ENCODE measurements at regions not wholly inside any gene's neighbourhood (a gene's known extent, or its start where the extent isn't known, plus 50 kb on each side); places are given as distances from the start of the nearest gene placed in this dataset.

DNA sequence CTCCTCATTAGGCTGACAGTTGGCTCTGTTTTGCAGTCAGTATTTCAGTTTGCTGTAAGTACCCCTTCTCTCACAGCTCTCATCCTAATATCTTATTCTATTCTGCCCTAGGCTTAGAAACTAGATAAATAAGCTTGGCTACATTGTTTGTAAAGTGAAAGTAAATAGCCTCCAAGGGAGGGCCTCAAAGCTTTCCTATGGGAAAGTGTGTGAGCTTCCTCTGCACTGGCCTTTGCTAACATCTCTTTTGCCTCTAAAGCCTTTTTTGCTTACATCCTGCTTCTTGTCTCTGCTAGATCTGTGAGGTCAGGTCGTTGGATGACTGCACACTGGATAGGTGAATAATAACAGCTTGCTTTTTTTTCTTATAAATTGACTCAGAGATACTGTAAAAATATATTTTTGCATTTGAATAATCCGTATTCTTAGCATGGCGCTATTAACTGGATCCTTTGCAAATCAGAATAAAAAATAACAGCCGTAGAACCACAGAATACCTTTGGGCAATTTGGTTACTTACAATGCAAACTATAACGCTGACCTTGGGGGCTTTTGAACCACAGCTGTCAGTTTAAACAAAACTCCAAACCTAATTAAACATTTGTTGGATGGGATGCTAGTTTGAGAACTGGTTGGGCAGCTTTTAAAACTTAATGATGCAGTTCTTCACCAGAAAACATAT lies 55.1 kb downstream of the TTC6 start:
- Mint-ChIP-seq H3K27me3 (no peaks in the 10 kb centered on the region), H3K4me1 (no peaks in the 10 kb centered on the region), H3K27ac (no peak overlapping the region), H3K36me3 (ENCODE audit: low read depth) (no peaks in the 10 kb centered on the region), H3K9me3 (peaks cover 3% of the 10 kb centered on the region), H3K4me3 (no peak overlapping the region)
- TF ChIP-seq, protein P1, sequence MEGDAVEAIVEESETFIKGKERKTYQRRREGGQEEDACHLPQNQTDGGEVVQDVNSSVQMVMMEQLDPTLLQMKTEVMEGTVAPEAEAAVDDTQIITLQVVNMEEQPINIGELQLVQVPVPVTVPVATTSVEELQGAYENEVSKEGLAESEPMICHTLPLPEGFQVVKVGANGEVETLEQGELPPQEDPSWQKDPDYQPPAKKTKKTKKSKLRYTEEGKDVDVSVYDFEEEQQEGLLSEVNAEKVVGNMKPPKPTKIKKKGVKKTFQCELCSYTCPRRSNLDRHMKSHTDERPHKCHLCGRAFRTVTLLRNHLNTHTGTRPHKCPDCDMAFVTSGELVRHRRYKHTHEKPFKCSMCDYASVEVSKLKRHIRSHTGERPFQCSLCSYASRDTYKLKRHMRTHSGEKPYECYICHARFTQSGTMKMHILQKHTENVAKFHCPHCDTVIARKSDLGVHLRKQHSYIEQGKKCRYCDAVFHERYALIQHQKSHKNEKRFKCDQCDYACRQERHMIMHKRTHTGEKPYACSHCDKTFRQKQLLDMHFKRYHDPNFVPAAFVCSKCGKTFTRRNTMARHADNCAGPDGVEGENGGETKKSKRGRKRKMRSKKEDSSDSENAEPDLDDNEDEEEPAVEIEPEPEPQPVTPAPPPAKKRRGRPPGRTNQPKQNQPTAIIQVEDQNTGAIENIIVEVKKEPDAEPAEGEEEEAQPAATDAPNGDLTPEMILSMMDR (IDR thresholded peaks at IDR 0.05), result no peak
- POLR2A ChIA-PET, result no interaction called here
- CTCF ChIA-PET, result no interaction called here
- DNase-seq (no peak), ATAC-seq (ENCODE audit: low read depth) (no peak)
- intact Hi-C loops (cut with micrococcal nuclease), result no loop called here

DNA sequence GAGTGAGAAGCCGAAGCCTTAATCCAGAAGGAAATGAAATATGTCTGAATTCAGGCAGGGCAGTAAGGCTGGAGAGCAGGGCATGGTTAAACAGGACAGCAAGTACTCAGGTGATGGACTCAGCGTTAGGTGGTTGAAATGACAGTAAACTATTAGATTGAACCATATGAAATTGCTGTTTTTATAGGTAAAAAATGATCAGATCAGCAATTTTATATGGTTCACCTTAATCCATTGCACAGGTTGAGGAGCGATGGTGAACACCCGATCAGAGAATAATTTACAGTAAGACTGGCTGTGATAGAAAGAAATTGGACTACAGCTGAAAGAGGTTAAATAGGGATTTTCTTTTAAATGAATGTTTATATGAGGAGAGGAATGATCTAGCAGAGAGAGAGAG lies 56.6 kb downstream of the TTC6 start:
- Mint-ChIP-seq H3K4me3 (no peak overlapping the region), H3K27me3 (no peaks in the 10 kb centered on the region), H3K27ac (no peak overlapping the region), H3K9me3 (peaks cover 3% of the 10 kb centered on the region), H3K4me1 (no peaks in the 10 kb centered on the region), H3K36me3 (ENCODE audit: low read depth) (no peaks in the 10 kb centered on the region)
- DNase-seq, result no peak
- POLR2A ChIA-PET, result no interaction called here
- TF ChIP-seq, protein P1 (IDR thresholded peaks at IDR 0.05), result no peak
- intact Hi-C loops (cut with micrococcal nuclease), result no loop called here
- CTCF ChIA-PET, result no interaction called here
- ATAC-seq (ENCODE audit: low read depth), result no peak

DNA sequence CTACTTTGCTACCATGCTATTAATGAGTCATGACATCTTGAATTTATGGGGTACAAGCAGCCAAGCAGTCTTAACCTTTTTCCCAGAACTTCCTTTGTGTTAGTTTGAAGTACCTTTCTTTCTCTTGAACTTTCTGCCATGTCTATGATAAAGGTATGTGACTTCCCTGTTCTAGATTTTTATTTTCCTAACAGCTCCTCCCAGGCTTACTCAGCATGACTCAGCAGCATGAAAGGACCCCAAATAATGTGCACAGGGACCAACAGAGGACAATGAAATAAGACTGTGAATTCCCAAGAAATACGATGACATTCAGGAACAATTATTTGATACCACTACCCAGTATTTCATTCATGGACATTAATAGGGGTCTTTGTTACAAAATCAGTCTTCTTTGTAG lies 60.0 kb downstream of the TTC6 start:
- Mint-ChIP-seq H3K9me3 (peaks cover 5% of the 10 kb centered on the region), H3K27ac (no peak overlapping the region), H3K4me3 (no peak overlapping the region), H3K27me3 (no peaks in the 10 kb centered on the region), H3K36me3 (ENCODE audit: low read depth) (no peaks in the 10 kb centered on the region), H3K4me1 (no peaks in the 10 kb centered on the region)
- intact Hi-C loops (cut with micrococcal nuclease), result no loop called here
- ATAC-seq (ENCODE audit: low read depth) (no peak), DNase-seq (no peak)
- TF ChIP-seq, protein P1 (IDR thresholded peaks at IDR 0.05), result no peak
- ChIA-PET CTCF (no interaction called here), POLR2A (interaction anchor here (0.6 kb wide), 1 partner anchor 1254 kb away, joined by 3 read pairs; no protein-coding TSS in a partner anchor)

DNA sequence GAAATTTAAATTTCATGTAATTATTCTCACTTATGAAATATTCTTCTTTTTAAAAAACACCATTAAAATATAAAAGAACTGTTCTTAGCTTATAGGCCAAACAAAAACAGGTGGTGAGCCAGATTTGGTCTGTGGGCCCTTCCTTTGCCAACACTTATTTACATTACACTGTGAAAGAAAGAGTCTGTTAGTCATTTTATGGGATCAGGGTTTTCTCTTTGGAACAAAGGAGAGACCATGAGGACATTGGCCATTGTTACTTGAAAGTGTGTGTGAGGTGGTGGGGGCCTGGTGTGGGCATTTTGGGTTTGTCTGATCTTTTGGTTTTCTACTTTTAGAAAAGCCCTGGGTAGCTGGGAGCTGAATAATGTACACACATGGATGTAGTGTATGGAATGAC lies 62.7 kb downstream of the TTC6 start:
- ChIA-PET POLR2A (no interaction called here), CTCF (no interaction called here)
- Mint-ChIP-seq H3K4me1 (no peaks in the 10 kb centered on the region), H3K27me3 (no peaks in the 10 kb centered on the region), H3K9me3 (peaks cover 13% of the 10 kb centered on the region), H3K27ac (no peak overlapping the region), H3K36me3 (ENCODE audit: low read depth) (no peaks in the 10 kb centered on the region), H3K4me3 (no peak overlapping the region)
- ATAC-seq (ENCODE audit: low read depth) (no peak), DNase-seq (no peak)
- TF ChIP-seq, protein P1 (IDR thresholded peaks at IDR 0.05), result no peak
- intact Hi-C loops (cut with micrococcal nuclease), result no loop called here

DNA sequence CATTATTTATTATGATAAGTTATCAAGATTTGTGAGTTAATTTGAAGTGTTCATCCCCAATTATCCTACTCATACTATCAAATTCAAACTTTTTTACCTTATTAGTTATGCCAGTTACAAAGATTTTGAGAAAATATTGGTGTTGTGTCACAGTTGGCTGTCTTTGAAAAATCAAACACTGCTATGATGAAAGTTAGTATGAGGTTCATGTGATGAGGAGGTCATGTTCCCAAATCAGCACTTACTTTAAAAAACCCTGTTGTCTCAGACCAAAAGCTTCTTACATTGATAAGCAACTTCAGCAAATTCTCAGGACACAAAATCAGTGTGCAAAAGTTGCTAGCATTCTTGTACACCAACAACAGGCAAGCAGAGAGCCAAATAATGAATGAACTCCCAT lies 68.1 kb downstream of the TTC6 start:
- no peak overlapping the region for H3K27ac Mint-ChIP-seq
- DNase-seq (no peak), ATAC-seq (ENCODE audit: low read depth) (no peak)
- H3K4me3 Mint-ChIP-seq, result no peak overlapping the region
- ChIA-PET CTCF (no interaction called here), POLR2A (no interaction called here)
- intact Hi-C loops (cut with micrococcal nuclease), result no loop called here
- no peaks in the 10 kb centered on the region for H3K4me1 Mint-ChIP-seq
- TF ChIP-seq, protein P1 (IDR thresholded peaks at IDR 0.05), result no peak
- peaks cover 14% of the 10 kb centered on the region for H3K9me3 Mint-ChIP-seq
- no peaks in the 10 kb centered on the region for H3K36me3 Mint-ChIP-seq (ENCODE audit: low read depth)
- H3K27me3 Mint-ChIP-seq, result no peaks in the 10 kb centered on the region
